ENCODE measurements at regions not wholly inside any gene's neighbourhood (a gene's known extent, or its start where the extent isn't known, plus 50 kb on each side); places are given as distances from the start of the nearest gene placed in this dataset.

GRCh38 chr7:80991654-80992053 lies 72.8 kb upstream of the SEMA3C start:
- TF ChIP-seq, protein P1, sequence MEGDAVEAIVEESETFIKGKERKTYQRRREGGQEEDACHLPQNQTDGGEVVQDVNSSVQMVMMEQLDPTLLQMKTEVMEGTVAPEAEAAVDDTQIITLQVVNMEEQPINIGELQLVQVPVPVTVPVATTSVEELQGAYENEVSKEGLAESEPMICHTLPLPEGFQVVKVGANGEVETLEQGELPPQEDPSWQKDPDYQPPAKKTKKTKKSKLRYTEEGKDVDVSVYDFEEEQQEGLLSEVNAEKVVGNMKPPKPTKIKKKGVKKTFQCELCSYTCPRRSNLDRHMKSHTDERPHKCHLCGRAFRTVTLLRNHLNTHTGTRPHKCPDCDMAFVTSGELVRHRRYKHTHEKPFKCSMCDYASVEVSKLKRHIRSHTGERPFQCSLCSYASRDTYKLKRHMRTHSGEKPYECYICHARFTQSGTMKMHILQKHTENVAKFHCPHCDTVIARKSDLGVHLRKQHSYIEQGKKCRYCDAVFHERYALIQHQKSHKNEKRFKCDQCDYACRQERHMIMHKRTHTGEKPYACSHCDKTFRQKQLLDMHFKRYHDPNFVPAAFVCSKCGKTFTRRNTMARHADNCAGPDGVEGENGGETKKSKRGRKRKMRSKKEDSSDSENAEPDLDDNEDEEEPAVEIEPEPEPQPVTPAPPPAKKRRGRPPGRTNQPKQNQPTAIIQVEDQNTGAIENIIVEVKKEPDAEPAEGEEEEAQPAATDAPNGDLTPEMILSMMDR (IDR thresholded peaks at IDR 0.05; ENCODE audit: low read depth, low read length), result no peak
- TF ChIP-seq POLR2A (IDR thresholded peaks at IDR 0.05; ENCODE audit: extremely low read depth, insufficient read length), result no peak
